WTC11 (cell line): ENCODE measurements at regions not wholly inside any gene's neighbourhood (a gene's known extent, or its start where the extent isn't known, plus 50 kb on each side); places are given as distances from the start of the nearest gene placed in this dataset.

ENCODE experiments used
- ATAC-seq: fragments of 200-7000 bp; cut with Tn5 transposase; 2 replicates; pipeline ENCODE4 v1.10.0; 2021; ENCODE audit warnings: mild to moderate bottlenecking, moderate library complexity
- CTCF ChIA-PET: fragments of 300-600 bp; sonication (Branson Sonifier 250); formaldehyde crosslinking; loops from one replicate; lab custom pipeline; 2021; ENCODE audit warnings: antibody characterized with exemption; lab: Charles Lee
- POLR2A ChIA-PET: fragments of 350-600 bp; sonication (Branson Sonifier 250); formaldehyde crosslinking; loops from one replicate; lab custom pipeline; 2021; ENCODE audit warnings: antibody characterized with exemption; lab: Charles Lee
- DNase-seq: peaks from one replicate; pipeline ENCODE4 v3.0.0; 2021; ENCODE audit warnings: low spot score
- H3K27ac Mint-ChIP-seq: 2 replicates; pipeline ENCODE4 v1.8.0; 2021; ENCODE audit warnings: mixed read lengths
- H3K27me3 Mint-ChIP-seq: 2 replicates; pipeline ENCODE4 v1.8.0; 2021; ENCODE audit warnings: low read depth, mild to moderate bottlenecking, moderate library complexity, mixed read lengths
- H3K36me3 Mint-ChIP-seq: 2 replicates; pipeline ENCODE4 v1.8.0; 2021; ENCODE audit warnings: mixed read lengths
- H3K4me1 Mint-ChIP-seq: 2 replicates; pipeline ENCODE4 v1.8.0; 2022; ENCODE audit warnings: mixed read lengths
- H3K4me3 Mint-ChIP-seq: 2 replicates; pipeline ENCODE4 v1.8.0; 2021; ENCODE audit warnings: mild to moderate bottlenecking, moderate library complexity, mixed read lengths
- H3K9me3 Mint-ChIP-seq: 2 replicates; pipeline ENCODE4 v1.8.0; 2021; ENCODE audit warnings: mixed read lengths
- CBFB ChIP-seq: sonication (generic); formaldehyde crosslinking; IDR thresholded peaks from 2 replicates; pipeline ENCODE4 v1.8.1; 2022; ENCODE audit warnings: mild to moderate bottlenecking, low read depth, missing genetic modification reagents
- CREM ChIP-seq: sonication (generic); formaldehyde crosslinking; IDR thresholded peaks from 2 replicates; pipeline ENCODE4 v1.8.1; 2022; ENCODE audit warnings: mild to moderate bottlenecking, missing genetic modification reagents, moderate library complexity
- FOXK1 ChIP-seq: sonication (generic); formaldehyde crosslinking; IDR thresholded peaks from 2 replicates; pipeline ENCODE4 v1.8.0; 2022; ENCODE audit warnings: mild to moderate bottlenecking, moderate library complexity, missing genetic modification reagents
- IRF2 ChIP-seq: sonication (generic); formaldehyde crosslinking; IDR thresholded peaks from 2 replicates; pipeline ENCODE4 v1.8.0; 2022; ENCODE audit warnings: low read depth, missing genetic modification reagents, borderline replicate concordance
- NFYB ChIP-seq: sonication (generic); formaldehyde crosslinking; conservative IDR thresholded peaks from 2 replicates; pipeline ENCODE4 v1.8.0; 2022; ENCODE audit warnings: low read depth, missing genetic modification reagents
- NR2C2 ChIP-seq: sonication (generic); formaldehyde crosslinking; IDR thresholded peaks from 2 replicates; pipeline ENCODE4 v1.8.0; 2022; ENCODE audit warnings: mild to moderate bottlenecking, missing genetic modification reagents
- NR3C1 ChIP-seq: sonication (generic); formaldehyde crosslinking; conservative IDR thresholded peaks from 2 replicates; pipeline ENCODE4 v1.8.1; 2023; ENCODE audit warnings: low read depth, mild to moderate bottlenecking, missing genetic modification reagents
- OVOL2 ChIP-seq: fragments of 250-450 bp; sonication (Bioruptor Pico); IDR thresholded peaks from 2 replicates; pipeline ENCODE4 v1.9.0; 2021; ENCODE audit warnings: mild to moderate bottlenecking, borderline replicate concordance
- PRRX2 ChIP-seq: fragments of 250-450 bp; sonication (Bioruptor Pico); IDR thresholded peaks from 2 replicates; pipeline ENCODE4 v1.8.0; 2021; ENCODE audit warnings: mild to moderate bottlenecking
- SMAD3 ChIP-seq: sonication (generic); formaldehyde crosslinking; IDR thresholded peaks from 2 replicates; pipeline ENCODE4 v1.8.0; 2022; ENCODE audit warnings: missing genetic modification reagents, mild to moderate bottlenecking, borderline replicate concordance
- SOX15 ChIP-seq: fragments of 250-450 bp; sonication (Bioruptor Pico); IDR thresholded peaks from 2 replicates; pipeline ENCODE4 v1.9.0; 2021; ENCODE audit warnings: mild to moderate bottlenecking
- TP53 ChIP-seq: sonication (generic); formaldehyde crosslinking; IDR thresholded peaks from 2 replicates; pipeline ENCODE4 v1.8.1; 2023; ENCODE audit warnings: mild to moderate bottlenecking, missing genetic modification reagents
- ZBTB21 ChIP-seq: sonication (generic); formaldehyde crosslinking; IDR thresholded peaks from 2 replicates; pipeline ENCODE4 v1.8.1; 2023; ENCODE audit warnings: mild to moderate bottlenecking, missing genetic modification reagents, borderline replicate concordance
- ZNF219 ChIP-seq: sonication (generic); formaldehyde crosslinking; IDR thresholded peaks from 2 replicates; pipeline ENCODE4 v1.8.0; 2023; ENCODE audit warnings: missing genetic modification reagents, mild to moderate bottlenecking, borderline replicate concordance
- ZNF263 ChIP-seq: sonication (generic); formaldehyde crosslinking; IDR thresholded peaks from 2 replicates; pipeline ENCODE4 v1.8.1; 2022; ENCODE audit warnings: low read depth, mild to moderate bottlenecking, moderate library complexity, missing genetic modification reagents
- ZNF671 ChIP-seq: fragments of 250-450 bp; sonication (Bioruptor Pico); IDR thresholded peaks from 2 replicates; pipeline ENCODE4 v1.8.0; 2021; ENCODE audit warnings: mild to moderate bottlenecking
- TF ChIP-seq, protein P1 (sequence below): sonication (generic); formaldehyde crosslinking; IDR thresholded peaks from 2 replicates; pipeline ENCODE4 v1.8.0; 2022; ENCODE audit warnings: mild to moderate bottlenecking, missing genetic modification reagents
- TF ChIP-seq, protein P2 (sequence below): sonication (generic); formaldehyde crosslinking; IDR thresholded peaks from 2 replicates; pipeline ENCODE4 v1.8.0; 2022; ENCODE audit warnings: missing genetic modification reagents
- TF ChIP-seq, protein P3 (sequence below): sonication (generic); formaldehyde crosslinking; IDR thresholded peaks from 2 replicates; pipeline ENCODE4 v1.8.1; 2023; ENCODE audit warnings: mild to moderate bottlenecking, moderate library complexity, missing genetic modification reagents
- TF ChIP-seq, protein P4 (sequence below): fragments of 250-450 bp; sonication (Bioruptor Pico); IDR thresholded peaks from 2 replicates; pipeline ENCODE4 v2.1.2; 2022; ENCODE audit warnings: mild to moderate bottlenecking, moderate library complexity
- TF ChIP-seq, protein P5 (sequence below): sonication (generic); formaldehyde crosslinking; IDR thresholded peaks from 2 replicates; pipeline ENCODE4 v1.8.1; 2022; ENCODE audit warnings: mild to moderate bottlenecking, missing genetic modification reagents, moderate library complexity, borderline replicate concordance
- TF ChIP-seq, protein P6 (sequence below): sonication (generic); formaldehyde crosslinking; IDR thresholded peaks from 2 replicates; pipeline ENCODE4 v1.8.1; 2022; ENCODE audit warnings: mild to moderate bottlenecking, moderate library complexity, missing genetic modification reagents

DNA sequence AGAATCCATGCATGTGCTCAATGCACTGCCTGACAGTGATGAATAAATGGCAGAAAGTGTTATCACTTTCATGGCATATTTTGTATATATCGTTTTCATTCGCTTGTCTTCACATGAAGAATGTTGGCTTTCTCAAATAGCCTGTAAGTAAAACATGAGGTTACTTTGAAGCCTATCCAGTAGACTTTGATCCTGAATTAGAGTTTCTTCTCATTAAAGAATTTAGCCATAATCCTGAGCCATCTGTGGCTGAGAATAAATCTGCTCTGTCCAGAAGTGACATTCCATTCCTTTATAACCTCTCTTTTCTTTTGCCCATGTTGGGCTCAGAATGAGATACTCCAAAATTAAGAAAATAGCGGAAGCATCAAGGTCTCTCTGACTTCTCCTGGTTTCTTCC is 1071.7 kb upstream of the TENM4 start (continued):
- TF ChIP-seq, protein P1, sequence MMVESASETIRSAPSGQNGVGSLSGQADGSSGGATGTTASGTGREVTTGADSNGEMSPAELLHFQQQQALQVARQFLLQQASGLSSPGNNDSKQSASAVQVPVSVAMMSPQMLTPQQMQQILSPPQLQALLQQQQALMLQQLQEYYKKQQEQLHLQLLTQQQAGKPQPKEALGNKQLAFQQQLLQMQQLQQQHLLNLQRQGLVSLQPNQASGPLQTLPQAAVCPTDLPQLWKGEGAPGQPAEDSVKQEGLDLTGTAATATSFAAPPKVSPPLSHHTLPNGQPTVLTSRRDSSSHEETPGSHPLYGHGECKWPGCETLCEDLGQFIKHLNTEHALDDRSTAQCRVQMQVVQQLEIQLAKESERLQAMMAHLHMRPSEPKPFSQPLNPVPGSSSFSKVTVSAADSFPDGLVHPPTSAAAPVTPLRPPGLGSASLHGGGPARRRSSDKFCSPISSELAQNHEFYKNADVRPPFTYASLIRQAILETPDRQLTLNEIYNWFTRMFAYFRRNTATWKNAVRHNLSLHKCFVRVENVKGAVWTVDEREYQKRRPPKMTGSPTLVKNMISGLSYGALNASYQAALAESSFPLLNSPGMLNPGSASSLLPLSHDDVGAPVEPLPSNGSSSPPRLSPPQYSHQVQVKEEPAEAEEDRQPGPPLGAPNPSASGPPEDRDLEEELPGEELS: no peak

DNA sequence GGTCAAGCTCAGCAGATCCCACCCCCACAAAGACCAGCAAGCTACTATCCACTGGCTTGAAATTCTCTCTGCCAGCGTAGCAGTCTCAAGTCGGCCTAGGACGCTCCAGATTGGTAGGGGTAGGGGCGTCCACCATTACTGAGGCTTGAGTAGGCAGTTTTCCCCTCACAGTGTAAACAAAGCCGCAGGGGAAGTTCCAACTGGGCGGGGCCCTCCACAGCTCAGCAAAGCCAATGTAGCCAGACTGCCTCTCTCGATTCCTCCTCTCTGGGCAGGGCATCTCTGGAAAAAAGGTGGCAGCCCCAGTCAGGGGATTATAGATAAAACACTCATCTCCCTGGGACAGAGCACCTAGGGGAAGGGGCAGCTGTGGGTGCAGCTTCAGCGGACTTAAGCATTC is 1064.9 kb upstream of the TENM4 start:
- TF ChIP-seq ZNF263 (CRISPR knock-in tag) (no peak), NFYB (CRISPR knock-in tag) (no peak), PRRX2 (CRISPR knock-in tag) (no peak), NR3C1 (CRISPR knock-in tag) (no peak), ZNF671 (CRISPR knock-in tag) (no peak), CREM (CRISPR knock-in tag) (no peak), TP53 (no peak)
- TF ChIP-seq, protein P2, sequence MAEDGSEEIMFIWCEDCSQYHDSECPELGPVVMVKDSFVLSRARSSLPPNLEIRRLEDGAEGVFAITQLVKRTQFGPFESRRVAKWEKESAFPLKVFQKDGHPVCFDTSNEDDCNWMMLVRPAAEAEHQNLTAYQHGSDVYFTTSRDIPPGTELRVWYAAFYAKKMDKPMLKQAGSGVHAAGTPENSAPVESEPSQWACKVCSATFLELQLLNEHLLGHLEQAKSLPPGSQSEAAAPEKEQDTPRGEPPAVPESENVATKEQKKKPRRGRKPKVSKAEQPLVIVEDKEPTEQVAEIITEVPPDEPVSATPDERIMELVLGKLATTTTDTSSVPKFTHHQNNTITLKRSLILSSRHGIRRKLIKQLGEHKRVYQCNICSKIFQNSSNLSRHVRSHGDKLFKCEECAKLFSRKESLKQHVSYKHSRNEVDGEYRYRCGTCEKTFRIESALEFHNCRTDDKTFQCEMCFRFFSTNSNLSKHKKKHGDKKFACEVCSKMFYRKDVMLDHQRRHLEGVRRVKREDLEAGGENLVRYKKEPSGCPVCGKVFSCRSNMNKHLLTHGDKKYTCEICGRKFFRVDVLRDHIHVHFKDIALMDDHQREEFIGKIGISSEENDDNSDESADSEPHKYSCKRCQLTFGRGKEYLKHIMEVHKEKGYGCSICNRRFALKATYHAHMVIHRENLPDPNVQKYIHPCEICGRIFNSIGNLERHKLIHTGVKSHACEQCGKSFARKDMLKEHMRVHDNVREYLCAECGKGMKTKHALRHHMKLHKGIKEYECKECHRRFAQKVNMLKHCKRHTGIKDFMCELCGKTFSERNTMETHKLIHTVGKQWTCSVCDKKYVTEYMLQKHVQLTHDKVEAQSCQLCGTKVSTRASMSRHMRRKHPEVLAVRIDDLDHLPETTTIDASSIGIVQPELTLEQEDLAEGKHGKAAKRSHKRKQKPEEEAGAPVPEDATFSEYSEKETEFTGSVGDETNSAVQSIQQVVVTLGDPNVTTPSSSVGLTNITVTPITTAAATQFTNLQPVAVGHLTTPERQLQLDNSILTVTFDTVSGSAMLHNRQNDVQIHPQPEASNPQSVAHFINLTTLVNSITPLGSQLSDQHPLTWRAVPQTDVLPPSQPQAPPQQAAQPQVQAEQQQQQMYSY: no peak
- ATAC-seq (peak; percentile 67; the same call in 1 of the 2 replicates), DNase-seq (peak; percentile 13)
- H3K27me3 Mint-ChIP-seq: 0 out of 2 replicates have a peak, but pooled peaks cover 2% of the 10 kb centered on the region
- ChIA-PET CTCF (no interaction called here), POLR2A (no interaction called here)
- peaks cover 19% of the 10 kb centered on the region for H3K36me3 Mint-ChIP-seq
- no peak overlapping the region for H3K27ac Mint-ChIP-seq
- peaks cover 7% of the 10 kb centered on the region for H3K4me1 Mint-ChIP-seq
- peaks cover 29% of the 10 kb centered on the region for H3K9me3 Mint-ChIP-seq
- H3K4me3 Mint-ChIP-seq: no peak overlapping the region

DNA sequence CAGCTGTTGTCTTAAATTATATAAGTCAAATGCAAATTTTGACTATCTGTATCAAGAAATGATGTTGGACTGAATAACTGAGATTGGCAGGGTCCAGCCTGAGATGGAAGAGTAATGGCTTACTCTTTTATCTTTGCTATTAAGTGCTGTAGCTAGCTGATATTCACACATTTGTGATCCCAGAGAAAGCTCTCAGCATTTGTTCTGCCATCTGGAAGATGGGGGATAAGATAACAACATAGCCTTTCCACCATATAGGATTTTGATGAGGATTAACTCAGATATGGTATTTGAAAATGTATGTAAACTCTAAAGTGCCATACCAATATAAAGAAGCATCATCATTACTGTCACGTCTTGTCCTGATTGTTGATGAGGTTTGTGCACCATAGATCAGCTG is 1063.2 kb upstream of the TENM4 start:
- Mint-ChIP-seq H3K27me3 (0 out of 2 replicates have a peak, but pooled peaks cover 2% of the 10 kb centered on the region), H3K9me3 (peaks cover 19% of the 10 kb centered on the region), H3K36me3 (peaks cover 16% of the 10 kb centered on the region), H3K27ac (no peak overlapping the region), H3K4me3 (no peak overlapping the region)
- ChIA-PET POLR2A (no interaction called here), CTCF (no interaction called here)
- ATAC-seq: no peak
- TF ChIP-seq ZBTB21 (CRISPR knock-in tag): no peak
- TF ChIP-seq SOX15 (CRISPR knock-in tag): no peak
- no peak for TF ChIP-seq SMAD3 (CRISPR knock-in tag)
- no peak for TF ChIP-seq ZNF219
- TF ChIP-seq, all 79 proteins: peak for 0
- H3K4me1 Mint-ChIP-seq: peaks cover 7% of the 10 kb centered on the region
- DNase-seq: no peak

DNA sequence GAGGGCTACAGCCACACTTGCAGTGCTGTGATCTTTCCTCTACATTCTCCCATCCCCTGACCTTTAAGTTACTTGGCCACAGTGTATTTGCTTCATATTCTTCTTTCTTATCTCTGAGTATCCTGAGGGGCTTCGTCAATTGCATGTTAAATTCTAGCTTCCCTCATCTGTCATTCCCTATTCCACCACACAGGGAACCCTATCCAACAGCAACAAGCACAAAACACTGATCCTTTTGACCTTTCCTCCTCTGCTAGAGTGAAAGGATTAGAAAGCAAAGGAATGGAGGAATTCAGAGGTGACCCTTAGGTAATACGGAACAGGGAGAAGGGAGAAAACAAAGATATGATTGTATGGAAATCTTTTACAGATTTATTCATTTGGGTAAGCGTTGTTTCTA is 1061.7 kb upstream of the TENM4 start:
- 0 out of 2 replicates have a peak, but pooled peaks cover 2% of the 10 kb centered on the region for H3K27me3 Mint-ChIP-seq
- H3K4me3 Mint-ChIP-seq: no peak overlapping the region
- H3K4me1 Mint-ChIP-seq: peaks cover 7% of the 10 kb centered on the region
- H3K9me3 Mint-ChIP-seq: peaks cover 8% of the 10 kb centered on the region
- peak; percentile 86 for ATAC-seq
- H3K36me3 Mint-ChIP-seq: peaks cover 5% of the 10 kb centered on the region
- H3K27ac Mint-ChIP-seq: no peak overlapping the region
- POLR2A ChIA-PET: no interaction called here
- CTCF ChIA-PET: no interaction called here
- no peak for DNase-seq
- no peak for TF ChIP-seq CBFB (CRISPR knock-in tag)
- TF ChIP-seq, protein P3, sequence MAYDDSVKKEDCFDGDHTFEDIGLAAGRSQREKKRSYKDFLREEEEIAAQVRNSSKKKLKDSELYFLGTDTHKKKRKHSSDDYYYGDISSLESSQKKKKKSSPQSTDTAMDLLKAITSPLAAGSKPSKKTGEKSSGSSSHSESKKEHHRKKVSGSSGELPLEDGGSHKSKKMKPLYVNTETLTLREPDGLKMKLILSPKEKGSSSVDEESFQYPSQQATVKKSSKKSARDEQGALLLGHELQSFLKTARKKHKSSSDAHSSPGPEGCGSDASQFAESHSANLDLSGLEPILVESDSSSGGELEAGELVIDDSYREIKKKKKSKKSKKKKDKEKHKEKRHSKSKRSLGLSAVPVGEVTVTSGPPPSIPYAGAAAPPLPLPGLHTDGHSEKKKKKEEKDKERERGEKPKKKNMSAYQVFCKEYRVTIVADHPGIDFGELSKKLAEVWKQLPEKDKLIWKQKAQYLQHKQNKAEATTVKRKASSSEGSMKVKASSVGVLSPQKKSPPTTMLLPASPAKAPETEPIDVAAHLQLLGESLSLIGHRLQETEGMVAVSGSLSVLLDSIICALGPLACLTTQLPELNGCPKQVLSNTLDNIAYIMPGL (CRISPR knock-in tag): no peak
- no peak for TF ChIP-seq NR2C2 (CRISPR knock-in tag)
- TF ChIP-seq, protein P4, sequence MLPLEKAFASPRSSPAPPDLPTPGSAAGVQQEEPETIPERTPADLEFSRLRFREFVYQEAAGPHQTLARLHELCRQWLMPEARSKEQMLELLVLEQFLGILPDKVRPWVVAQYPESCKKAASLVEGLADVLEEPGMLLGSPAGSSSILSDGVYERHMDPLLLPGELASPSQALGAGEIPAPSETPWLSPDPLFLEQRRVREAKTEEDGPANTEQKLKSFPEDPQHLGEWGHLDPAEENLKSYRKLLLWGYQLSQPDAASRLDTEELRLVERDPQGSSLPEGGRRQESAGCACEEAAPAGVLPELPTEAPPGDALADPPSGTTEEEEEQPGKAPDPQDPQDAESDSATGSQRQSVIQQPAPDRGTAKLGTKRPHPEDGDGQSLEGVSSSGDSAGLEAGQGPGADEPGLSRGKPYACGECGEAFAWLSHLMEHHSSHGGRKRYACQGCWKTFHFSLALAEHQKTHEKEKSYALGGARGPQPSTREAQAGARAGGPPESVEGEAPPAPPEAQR (CRISPR knock-in tag): no peak
- TF ChIP-seq, protein P5, sequence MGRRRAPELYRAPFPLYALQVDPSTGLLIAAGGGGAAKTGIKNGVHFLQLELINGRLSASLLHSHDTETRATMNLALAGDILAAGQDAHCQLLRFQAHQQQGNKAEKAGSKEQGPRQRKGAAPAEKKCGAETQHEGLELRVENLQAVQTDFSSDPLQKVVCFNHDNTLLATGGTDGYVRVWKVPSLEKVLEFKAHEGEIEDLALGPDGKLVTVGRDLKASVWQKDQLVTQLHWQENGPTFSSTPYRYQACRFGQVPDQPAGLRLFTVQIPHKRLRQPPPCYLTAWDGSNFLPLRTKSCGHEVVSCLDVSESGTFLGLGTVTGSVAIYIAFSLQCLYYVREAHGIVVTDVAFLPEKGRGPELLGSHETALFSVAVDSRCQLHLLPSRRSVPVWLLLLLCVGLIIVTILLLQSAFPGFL (CRISPR knock-in tag): no peak
- no peak for TF ChIP-seq IRF2 (CRISPR knock-in tag)
- TF ChIP-seq FOXK1 (CRISPR knock-in tag): no peak
- TF ChIP-seq, protein P6, sequence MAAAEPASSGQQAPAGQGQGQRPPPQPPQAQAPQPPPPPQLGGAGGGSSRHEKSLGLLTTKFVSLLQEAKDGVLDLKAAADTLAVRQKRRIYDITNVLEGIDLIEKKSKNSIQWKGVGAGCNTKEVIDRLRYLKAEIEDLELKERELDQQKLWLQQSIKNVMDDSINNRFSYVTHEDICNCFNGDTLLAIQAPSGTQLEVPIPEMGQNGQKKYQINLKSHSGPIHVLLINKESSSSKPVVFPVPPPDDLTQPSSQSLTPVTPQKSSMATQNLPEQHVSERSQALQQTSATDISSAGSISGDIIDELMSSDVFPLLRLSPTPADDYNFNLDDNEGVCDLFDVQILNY: no peak
- no peak for TF ChIP-seq OVOL2 (CRISPR knock-in tag)
